Brain pericyte (primary cell): ENCODE measurements at regions not wholly inside any gene's neighbourhood (a gene's known extent, or its start where the extent isn't known, plus 50 kb on each side); places are given as distances from the start of the nearest gene placed in this dataset.

Experiments
- DNase-seq: peaks from one replicate; pipeline ENCODE4 v3.0.0-alpha.2; 2012; ENCODE audit warnings: low read depth, low spot score

DNA sequence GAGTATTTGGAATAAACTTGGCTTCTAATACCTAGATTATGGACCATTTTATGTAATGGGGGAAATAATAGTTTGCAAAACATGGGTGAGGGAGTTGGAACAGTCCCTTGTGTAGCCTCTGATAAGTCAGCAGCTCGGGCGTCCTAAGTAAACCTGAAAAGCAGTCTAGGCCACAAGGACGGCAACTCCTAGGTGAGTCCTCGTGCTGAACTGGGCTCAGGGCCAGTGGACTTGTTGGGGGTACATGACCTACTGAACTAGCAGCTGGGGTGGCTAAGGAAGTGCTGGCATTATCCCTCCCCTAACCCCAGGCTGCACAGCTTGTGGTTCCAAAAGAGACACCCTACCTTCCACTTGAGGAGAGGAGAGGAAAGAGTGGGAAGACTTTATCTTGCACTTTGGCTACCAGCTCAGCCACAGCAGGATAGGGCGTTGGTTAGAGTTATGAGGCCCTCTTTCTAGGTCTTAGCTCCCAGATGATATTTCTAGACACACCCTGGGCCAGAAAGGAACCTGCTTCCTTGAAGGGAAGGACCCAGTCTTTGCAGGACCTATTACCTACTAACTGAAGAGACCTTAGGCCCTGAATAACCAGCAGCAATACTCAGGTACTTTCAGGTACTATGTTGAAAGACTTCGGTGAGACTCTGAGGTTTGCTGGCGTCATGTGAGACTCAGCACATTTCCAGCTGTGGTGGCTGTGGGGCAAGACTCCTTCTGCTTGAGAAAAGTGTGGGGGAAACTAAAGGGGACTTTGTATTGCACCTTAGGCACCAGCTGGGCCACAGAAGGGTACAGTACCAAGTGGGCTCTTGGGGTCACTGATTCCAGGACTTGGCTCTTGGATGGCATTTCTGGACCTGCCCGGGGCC lies 71.0 kb downstream of the AQP4 start:
- no peak for DNase-seq

DNA sequence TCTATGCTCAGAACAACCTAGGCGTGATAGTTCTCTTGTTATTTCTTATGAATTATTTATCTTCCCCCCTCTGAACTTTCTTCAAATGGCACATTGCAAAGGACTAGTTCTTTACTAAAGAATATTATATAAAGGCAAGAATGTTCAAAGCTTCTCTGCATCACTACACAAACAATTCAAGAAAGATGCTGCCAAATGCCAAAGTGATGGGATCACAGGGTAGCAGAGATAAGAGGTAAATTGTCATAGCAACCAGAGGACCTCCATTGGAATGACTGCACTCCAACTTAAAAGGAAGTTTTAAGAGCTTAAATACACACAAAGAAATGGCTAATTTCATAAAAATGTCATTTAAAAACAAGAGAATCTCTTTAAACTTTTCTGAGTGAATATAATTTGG lies 72.8 kb downstream of the AQP4 start:
- DNase-seq, result no peak

DNA sequence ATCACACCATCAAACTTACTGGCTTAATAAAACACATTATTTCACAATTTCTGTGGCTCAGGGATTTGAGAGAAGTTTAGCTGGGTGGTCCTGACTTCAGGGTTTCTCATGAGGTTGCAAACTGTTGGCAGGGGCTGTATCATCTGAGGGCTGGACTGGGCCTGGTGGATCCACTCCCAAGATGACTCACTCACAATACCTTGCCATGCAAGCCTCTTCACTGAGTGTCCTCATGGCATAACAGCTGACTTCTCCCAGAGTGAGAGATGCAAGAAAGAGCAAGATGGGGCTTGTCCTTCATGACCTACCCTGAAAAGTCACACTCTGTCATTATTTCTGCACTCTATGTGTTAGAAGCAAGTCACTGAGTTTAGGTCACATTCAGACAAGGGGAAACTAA lies 73.8 kb downstream of the AQP4 start:
- no peak for DNase-seq

DNA sequence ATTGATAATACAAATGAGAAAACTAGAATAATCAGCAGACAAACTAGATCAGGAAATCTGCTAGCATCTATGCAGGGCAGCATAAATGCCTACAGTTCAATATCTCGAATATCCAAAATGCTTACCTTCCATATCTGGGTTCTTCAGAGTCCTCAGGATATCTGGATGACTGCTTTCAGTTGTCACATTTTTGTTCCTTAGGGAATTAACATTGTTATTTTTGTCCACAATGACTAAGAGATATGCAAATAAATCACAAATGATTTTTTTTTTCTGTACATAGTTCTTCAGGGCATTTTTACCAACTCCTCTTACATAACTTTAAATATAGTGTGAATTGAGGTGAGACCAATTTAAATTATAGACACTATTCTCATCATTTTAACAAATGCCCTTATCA lies 80.9 kb downstream of the AQP4 start:
- DNase-seq, result no peak

DNA sequence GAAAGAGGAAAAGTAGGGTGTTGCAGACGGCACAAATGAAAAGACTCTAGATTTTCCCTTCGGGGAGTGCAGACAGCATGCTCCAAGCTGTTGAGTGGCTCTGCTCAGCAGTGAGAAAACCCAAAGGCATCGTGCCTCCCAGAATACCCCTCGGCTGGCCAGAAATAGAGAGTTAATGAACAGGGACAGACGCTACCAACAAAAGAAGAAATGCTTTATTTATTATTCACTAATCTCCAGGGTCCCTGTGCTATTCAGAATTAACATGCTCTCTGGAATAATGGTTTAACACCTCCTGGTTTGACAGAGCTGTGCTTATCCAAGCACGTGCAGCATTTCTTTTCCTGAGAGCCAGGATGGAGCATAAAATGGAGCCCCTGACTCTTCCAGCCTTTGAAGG lies 82.3 kb downstream of the AQP4 start:
- DNase-seq, result no peak

DNA sequence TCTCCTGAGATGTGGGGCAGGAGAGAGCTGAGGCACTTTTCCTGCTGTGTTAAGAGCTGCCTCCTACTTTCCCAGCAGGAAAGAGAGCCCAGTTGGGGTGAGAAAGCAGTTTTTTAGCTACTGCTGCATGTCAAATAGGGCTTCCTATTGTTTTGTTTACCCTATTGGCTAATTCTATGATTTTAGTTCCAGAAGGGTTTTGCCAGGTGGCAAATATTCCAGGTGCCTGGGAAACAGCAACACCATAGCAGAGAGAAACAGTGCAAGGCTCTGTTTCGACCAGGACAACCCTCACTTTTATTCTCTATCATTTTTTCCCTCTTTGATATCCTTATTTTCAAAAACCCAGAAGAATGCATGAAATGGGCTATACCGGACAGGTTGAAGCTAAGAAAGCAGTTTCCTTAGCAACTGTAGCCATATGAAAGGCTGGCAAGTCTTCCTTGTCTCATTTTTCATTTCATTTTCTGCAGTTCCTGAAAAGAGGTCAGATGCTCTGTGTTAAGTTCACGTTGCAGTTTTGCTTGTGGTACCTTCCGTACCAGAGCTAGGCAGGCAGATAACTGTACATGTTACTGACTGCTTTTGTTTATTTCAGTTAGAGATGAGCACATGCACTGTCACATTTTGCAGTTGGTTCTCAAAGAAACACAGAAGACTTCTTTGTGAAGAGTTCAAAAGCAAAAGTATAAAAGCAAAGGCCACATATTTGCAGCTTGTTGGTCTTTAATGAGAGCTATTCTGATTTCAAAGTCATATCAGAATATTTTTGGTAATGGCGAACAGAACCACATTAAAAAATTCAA lies 84.8 kb downstream of the AQP4 start:
- no peak for DNase-seq

DNA sequence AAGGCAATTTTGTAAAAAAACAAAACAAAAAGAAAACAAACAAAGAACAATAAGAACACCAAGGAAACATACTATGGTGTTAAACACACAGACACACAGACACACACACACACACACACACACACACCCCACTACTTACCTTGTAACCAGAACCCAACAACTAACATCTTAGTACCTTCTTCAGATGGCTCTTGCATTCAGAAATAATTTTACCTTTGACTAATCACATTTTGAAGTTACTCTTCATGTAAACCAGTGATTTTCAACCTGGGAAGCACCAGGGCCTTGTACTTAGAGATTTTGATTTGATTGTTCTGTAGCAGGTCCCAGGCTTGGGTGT lies 87.5 kb downstream of the AQP4 start:
- no peak for DNase-seq

DNA sequence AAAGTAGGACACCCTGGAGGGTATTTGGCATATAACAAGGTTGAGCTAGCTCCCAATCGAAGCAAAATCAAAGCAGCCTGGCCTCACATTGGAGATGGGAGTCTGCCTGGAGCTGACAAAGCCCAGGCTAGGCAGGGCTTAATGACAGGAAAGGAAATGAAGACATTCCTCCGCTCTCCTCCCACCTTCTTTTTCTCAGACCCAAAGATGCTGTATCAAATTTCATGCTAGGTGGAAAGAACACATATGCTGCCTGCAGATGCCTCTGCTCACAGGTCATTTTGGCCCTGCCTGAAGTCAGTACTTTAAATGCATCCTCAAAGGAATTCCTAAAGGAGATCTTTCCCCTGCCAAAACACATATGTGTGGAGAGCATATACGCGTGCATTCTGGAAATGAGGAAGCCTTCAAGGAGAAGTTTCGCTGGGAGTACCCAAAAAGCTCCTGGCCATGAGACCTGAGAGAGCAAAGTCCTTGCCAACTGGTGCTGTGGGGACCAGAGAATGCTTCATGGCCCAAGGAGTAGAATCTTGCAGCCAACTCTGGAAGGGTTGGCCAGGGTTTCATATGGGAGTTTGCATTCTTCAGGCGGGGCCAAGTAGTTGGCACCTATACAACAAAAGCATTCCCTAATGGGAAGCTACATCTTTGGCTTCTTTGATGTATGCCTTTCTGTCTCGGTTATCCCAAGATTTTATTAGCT lies 88.0 kb downstream of the AQP4 start:
- DNase-seq, result no peak

DNA sequence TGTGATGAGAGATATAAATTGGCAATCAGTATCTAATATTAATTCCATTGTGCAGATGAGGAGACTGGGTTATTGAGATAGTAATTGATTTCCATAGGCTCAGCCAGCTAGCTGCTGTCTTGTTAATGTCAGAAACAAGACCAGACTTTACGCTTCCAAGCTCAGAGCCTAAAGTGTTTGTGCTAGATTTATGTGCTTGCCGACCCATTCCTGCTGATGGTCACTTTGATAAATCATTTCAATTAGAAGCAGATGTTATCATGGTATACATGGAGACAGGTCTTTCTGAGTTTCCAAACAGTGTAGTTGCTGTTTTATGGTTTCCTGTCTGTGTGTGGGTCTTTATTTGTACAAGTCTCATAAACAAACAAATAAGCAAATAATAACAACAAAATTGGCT lies 92.8 kb downstream of the AQP4 start:
- no peak for DNase-seq

DNA sequence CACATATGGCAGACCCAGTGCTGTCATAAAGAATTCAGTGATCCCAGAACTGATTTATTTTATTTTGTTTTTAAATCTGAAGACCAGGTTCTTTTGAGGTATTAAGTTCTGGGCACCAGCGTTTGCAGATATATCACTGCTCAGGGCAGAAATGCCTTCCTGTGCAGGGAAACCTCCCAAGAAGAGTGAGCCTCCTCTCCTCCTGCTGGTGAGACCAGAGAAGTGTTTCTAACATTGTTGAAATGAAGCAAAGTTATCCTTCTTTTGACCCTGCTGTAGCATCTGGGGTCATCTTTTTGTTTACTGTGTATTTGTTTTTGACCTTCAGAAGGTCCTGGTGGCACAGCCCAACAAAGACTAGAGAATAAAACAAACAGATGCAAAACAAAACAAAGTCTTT lies 94.0 kb downstream of the AQP4 start:
- no peak for DNase-seq

DNA sequence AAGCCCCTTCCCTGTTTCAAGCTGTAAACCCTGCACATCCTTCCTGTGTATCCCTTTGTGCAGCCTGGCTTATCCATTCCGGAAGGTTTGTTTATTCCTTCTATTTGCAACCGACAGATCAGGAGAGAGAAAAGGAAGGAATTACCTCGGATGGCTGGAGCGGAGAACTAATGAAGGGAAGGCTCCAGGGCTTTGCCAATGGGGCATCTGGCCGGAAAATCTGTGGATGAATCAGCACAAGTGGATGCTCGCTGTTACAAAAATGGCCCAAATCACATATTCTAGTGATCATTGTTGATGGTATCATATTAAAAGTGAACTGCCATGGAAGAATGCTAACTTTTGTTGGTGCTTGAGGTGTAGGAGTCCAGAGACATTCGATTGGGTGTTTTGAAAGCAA lies 97.1 kb downstream of the AQP4 start:
- DNase-seq, result no peak

DNA sequence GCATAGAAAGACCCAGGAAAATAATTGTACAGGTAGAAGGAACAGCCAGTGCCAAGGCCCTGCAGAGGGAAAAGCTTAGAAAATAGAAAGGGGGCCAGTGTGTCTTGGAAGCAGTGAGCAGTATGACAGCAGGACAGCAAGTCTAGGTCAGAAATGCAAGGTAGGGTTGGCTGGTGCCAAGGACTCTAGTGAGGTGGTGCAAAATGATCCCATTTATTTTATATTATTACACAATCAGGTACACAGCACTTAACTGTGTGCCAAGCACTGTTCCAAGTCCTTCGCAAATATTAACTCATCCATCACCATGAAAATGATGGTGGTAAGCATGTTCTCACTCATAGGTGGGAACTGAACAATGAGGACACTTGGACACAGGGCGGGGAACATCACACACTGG lies 100.0 kb downstream of the AQP4 start:
- no peak for DNase-seq

DNA sequence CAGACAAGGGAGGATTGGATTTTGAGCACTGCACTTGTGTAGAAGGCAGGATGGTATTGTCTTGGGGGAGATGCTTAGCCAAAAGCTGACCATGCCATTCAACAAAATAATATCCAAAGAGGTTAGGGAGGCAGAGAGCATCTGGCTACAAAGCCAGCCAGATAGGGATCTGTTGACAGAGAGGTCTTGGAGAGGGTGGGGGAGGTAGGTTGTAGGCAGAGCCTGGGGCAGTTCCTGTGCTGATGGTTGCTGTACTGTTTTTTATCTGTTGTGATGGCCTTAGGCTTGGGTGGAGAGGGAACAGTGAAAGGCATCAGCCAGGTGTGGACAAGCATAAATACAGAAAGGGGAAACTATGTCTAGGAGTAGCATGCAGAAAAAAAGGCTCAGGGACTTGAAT lies 100.9 kb downstream of the AQP4 start:
- DNase-seq, result no peak

DNA sequence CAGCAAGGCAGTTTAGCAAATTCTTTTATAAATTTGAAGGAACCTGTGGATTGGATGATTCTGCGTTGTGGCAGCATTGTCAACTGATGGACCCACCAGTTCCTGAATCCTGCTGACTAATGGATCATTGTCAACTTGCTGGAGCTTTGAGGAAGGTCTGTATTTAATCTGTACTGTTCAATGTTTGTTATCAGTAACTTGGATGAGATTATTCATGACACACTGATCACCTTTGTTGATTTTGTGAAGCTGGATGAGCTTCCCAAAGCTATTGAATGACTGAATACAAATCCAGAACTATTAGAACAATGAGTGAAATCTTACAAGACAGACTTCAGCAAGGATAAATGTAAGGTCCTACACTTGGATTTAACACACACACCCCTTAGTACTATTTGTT lies 101.3 kb downstream of the AQP4 start:
- DNase-seq, result no peak

DNA sequence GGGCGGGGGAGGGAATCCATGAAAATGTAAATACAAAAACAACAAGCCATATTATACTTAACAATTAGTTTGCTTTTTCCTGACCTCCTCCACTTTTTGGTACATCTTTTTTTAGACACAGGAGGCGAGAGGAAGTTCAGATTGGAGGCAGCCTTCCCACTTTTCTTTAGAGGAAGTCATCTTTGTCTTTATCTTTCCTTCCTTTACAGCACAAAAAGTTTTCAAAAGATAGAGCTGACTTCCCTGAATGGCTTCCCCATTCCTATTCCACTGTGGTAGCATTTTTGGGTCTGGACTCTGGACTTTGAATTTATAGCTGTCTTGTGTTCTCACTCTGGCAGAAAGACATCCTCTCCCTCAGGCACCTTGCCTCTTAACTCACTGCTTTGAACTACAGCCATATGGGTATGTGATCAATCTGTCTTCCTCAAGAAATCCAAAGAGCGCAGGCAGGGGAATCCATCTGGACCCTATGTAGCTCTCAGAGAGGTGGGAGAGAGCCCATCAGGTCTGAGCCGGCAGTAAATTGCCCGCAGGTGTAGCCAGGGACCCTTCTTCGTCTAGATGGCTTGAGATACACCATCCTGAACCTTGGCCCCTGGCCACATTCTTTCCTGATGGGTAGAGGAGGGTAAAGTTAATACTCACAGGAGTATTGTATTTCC lies 101.9 kb downstream of the AQP4 start:
- DNase-seq, result no peak

DNA sequence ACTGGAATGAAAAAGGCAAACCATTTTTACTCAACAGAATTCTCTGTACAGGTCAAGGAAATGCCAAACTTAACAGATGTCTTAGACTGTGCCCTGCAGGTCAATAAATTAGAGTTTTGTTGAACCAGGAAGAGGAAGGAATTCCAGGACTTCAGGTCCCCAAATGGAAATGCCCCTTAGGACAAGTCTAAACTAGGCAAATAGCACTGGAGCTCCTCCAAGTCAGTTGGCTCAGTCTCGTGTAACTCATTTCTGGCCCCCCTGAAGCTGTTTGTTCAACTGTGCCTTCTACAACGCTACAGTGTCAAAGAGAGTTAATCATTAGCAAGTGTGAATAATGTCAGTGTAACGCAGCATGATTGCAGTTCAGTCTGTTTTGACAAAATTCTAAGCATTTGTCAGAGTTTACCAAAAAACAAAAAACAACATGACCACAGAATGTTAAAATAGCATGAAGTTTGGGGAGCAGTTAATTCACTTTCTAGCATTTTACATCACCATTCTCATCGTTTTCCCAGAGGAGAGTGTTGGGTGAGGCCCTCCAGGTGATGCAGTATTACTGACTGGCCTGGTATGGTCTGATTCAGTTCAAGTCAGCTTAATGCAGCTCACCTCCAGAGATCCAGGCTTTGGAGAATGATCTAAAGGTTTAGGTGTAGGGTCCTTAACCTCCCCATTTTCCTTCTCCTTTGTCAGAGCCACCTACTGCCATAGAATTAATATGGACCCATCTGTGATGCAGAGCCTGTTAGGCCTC lies 108.1 kb downstream of the AQP4 start:
- no peak for DNase-seq

DNA sequence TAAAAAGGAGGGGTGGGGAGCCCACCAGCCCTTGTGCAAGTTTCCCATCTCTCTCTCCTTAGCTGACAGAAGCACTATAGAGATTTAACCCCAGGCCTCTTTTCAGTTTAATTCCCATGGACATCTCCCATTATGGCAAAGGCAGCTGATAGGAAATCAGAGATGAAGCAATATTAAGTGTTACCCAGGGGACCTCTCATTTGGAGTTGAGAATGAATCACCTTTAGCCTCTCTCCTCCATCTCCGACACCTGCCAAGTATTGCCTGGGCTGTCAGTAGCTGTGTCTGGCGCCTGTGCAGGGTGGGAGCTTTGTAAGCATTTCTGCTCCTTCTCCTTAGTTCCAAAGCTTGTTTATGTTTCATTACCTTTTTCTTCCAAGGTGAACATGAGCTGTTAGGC lies 109.0 kb downstream of the AQP4 start:
- DNase-seq, result no peak

DNA sequence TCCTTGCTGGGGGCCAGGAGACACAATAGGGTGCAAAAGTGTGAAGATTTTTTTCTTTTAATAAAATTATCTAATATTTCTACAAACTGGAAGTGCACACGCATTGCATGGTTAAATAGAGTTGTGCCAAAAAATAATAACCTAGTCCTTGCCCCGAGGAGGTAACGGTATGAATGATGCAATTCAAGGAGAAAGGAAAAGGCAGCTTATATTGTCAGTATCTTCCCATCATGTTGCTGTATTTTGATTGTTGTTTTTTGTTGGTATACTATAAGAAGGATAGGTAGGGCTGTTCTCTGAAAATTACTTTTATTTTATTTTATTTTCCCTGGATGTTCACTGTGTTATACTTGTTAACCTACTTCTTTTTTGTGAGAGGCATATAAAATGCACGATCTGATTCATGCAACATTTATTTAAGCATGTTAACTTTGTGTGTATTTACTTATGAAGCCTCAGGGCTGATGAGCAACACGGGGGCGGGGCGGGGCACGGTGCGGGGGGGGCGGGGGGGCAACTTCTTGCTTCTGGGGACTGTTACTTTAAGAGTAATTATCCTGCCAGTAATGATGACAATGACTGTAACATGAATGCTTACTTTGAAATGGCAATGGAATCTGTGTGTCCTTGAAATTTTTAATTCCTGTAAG lies 118.6 kb downstream of the AQP4 start:
- DNase-seq, result no peak

DNA sequence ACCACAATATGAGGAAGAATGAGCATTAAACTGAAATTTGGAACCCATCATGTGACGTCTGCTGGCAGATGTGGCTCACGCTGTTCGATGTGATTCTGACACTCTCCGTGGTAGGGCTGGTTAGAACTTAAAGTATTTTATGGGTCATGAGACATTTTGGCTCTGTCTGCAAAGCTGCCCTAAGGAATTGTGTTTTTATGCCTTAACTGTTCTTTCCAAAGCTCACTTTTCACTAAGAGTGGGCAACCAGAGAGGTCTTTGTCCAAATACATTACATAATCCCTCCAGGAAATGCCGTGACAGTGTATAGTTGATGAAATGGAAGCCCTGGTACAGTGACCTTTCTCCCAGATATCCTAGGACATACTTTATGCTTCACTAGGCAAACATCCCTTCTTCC lies 119.1 kb downstream of the AQP4 start:
- DNase-seq, result no peak

DNA sequence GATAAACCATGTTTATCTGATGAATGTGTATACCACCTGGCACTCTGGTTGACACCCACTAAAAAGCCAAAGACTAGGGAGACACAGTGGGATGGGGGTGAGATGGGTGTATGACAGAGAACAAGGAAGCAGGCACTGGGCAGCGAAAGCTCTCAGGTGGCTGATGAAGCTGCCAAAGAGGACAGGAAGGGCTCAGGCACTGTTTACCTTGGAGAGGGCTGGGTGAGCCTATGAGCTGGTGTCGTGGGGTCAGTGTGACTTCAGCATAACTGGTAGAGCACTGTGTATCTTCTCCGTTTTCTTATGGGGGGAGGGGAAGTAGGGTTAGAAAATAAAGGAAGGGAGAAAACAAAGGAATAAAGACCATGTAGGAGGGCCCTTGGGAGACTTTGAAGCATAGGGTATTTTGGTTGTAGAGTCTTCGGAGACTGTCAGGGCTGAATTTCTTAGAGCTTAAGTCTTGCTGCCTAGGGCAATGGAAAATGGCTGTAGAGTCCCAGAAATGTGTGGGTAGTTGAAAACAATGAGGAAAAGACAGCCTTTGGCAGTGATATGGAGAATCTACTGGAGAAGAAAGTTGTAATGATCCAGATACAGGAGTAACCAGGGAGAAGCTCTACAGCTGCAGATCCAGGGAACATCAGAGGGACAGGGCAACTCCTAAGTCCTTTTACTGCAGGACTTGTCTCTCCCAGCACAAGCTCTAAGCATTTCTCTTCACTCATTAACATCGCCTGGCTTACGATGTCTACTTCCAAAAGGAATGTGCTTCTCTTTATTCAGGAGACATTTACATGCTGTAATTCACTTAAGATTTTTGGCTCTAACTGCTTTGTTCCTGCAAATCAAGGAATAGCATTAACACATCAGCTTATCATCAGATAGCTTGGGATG lies 120.0 kb downstream of the AQP4 start:
- DNase-seq, result no peak
